IMR-90 (cell line): ENCODE measurements at regions not wholly inside any gene's neighbourhood (a gene's known extent, or its start where the extent isn't known, plus 50 kb on each side); places are given as distances from the start of the nearest gene placed in this dataset.
"Not testable (repeated sequence)": the region's sequence is repeated elsewhere in the genome, so short reads cannot be mapped to it uniquely, and the experiment has no call there.

ENCODE experiments used
- ATAC-seq: fragments of 200-7000 bp; cut with Tn5 transposase; 2 replicates; pipeline ENCODE4 v1.9.1; 2020; ENCODE audit warnings: low read depth, mild to moderate bottlenecking, moderate library complexity
- BruUV-seq: library from RNA; stranded (reverse); fragments of 400-500 nt; replicated peaks from 2 replicates; lab custom pipeline; 2021; lab: Mats Ljungman, UMichigan
- CTCF ChIA-PET: fragments of 300-600 bp; formaldehyde crosslinking; extraction: SDS; loops from one replicate; lab custom pipeline; 2021; ENCODE audit warnings: antibody characterized with exemption; lab: Yijun Ruan, JAX
- POLR2A ChIA-PET: fragments of 300-600 bp; sonication (Branson Sonifier 250); formaldehyde crosslinking; loops from one replicate; lab custom pipeline; 2022; ENCODE audit warnings: antibody characterized with exemption; ENCODE audit not compliant: unreplicated experiment; lab: Charles Lee
- DNase-seq: peaks from one replicate; pipeline ENCODE4 v3.0.0; 2013
- H2AFZ ChIP-seq: replicated peaks from 2 replicates; pipeline ENCODE3; 2013; ENCODE audit warnings: low read length, mild to moderate bottlenecking; ENCODE audit not compliant: poor library complexity
- H2AK5ac ChIP-seq: 2 replicates; pipeline ENCODE4 v1.6.1; 2013; ENCODE audit warnings: low read depth, low read length, inconsistent platforms
- H2AK9ac ChIP-seq: replicated peaks from 2 replicates; pipeline ENCODE3; 2013; ENCODE audit warnings: mild to moderate bottlenecking, low read depth, low read length, moderate library complexity; ENCODE audit not compliant: poor library complexity
- H2BK120ac ChIP-seq: 2 replicates; pipeline ENCODE4 v1.6.1; 2013; ENCODE audit warnings: low read depth, low read length, inconsistent platforms
- H2BK15ac ChIP-seq: 3 replicates; pipeline ENCODE4 v1.6.1; 2013; ENCODE audit warnings: low read depth, low read length, inconsistent platforms
- H2BK20ac ChIP-seq: 2 replicates; pipeline ENCODE4 v1.6.1; 2013; ENCODE audit warnings: low read depth, mild to moderate bottlenecking, inconsistent platforms, low read length, moderate library complexity
- H2BK5ac ChIP-seq: 2 replicates; pipeline ENCODE4 v1.6.1; 2013; ENCODE audit warnings: mild to moderate bottlenecking, low read depth, low read length, inconsistent platforms; ENCODE audit not compliant: poor library complexity, severe bottlenecking
- H3K14ac ChIP-seq: replicated peaks from 2 replicates; pipeline ENCODE4 v1.6.1; 2013; ENCODE audit warnings: low read depth, low read length, inconsistent platforms
- H3K18ac ChIP-seq: 2 replicates; pipeline ENCODE4 v1.6.1; 2013; ENCODE audit warnings: low read depth, low read length, control low read depth
- H3K23ac ChIP-seq: 2 replicates; pipeline ENCODE4 v1.6.1; 2013; ENCODE audit warnings: low read depth, low read length, inconsistent platforms
- H3K27ac ChIP-seq: 2 replicates; pipeline ENCODE4 v1.5.1; 2013; ENCODE audit warnings: mild to moderate bottlenecking, control low read depth, low read length; ENCODE audit not compliant: insufficient read depth
- H3K27me3 ChIP-seq: 2 replicates; pipeline ENCODE4 v1.6.1; 2013; ENCODE audit warnings: low read length; ENCODE audit not compliant: control insufficient read depth, insufficient read depth
- H3K36me3 ChIP-seq: 2 replicates; pipeline ENCODE4 v1.6.1; 2013; ENCODE audit warnings: low read length, mixed read lengths; ENCODE audit not compliant: control insufficient read depth, insufficient read depth
- H3K4ac ChIP-seq: 2 replicates; pipeline ENCODE4 v1.6.1; 2013; ENCODE audit warnings: low read depth, low read length, inconsistent platforms
- H3K4me1 ChIP-seq: 2 replicates; pipeline ENCODE4 v1.6.1; 2013; ENCODE audit warnings: low read length, mixed read lengths; ENCODE audit not compliant: control insufficient read depth, insufficient read depth
- H3K4me2 ChIP-seq: 2 replicates; pipeline ENCODE4 v1.6.1; 2013; ENCODE audit warnings: low read depth, mild to moderate bottlenecking, control low read depth, low read length, moderate library complexity
- H3K4me3 ChIP-seq: 2 replicates; pipeline ENCODE4 v1.5.1; 2013; ENCODE audit warnings: low read depth, mild to moderate bottlenecking, control low read depth, low read length, moderate library complexity; ENCODE audit not compliant: insufficient read depth
- H3K56ac ChIP-seq: 2 replicates; pipeline ENCODE4 v1.6.1; 2013; ENCODE audit warnings: low read length, inconsistent platforms; ENCODE audit not compliant: insufficient read depth; ENCODE audit errors: extremely low read depth
- H3K79me1 ChIP-seq, 2 experiments: 2 replicates each; pipeline ENCODE4 v1.6.1; 2013; ENCODE audit warnings: low read length in 2 of 2, inconsistent platforms in 1 of 2, low read depth in 1 of 2
- H3K9ac ChIP-seq: 2 replicates; pipeline ENCODE4 v1.6.1; 2013; ENCODE audit warnings: low read depth, low read length, control low read depth
- H3K9me1 ChIP-seq: 2 replicates; pipeline ENCODE4 v1.6.1; 2013; ENCODE audit warnings: low read length, inconsistent platforms; ENCODE audit not compliant: insufficient read depth
- H3K9me3 ChIP-seq: 2 replicates; pipeline ENCODE4 v1.6.1; 2013; ENCODE audit warnings: low read length; ENCODE audit not compliant: control insufficient read depth, insufficient read depth
- H4K20me1 ChIP-seq: 2 replicates; pipeline ENCODE4 v1.6.1; 2013; ENCODE audit warnings: low read length, inconsistent platforms; ENCODE audit not compliant: insufficient read depth
- H4K5ac ChIP-seq: 2 replicates; pipeline ENCODE4 v1.6.1; 2013; ENCODE audit warnings: mild to moderate bottlenecking, low read depth, low read length, control low read depth
- H4K8ac ChIP-seq, 2 experiments: 2 replicates each; pipeline ENCODE4 v1.6.1; 2013; ENCODE audit warnings: low read depth in 2 of 2, low read length in 2 of 2, control low read depth in 1 of 2, inconsistent platforms in 1 of 2
- H4K91ac ChIP-seq: 2 replicates; pipeline ENCODE4 v1.6.1; 2013; ENCODE audit warnings: low read depth, low read length, inconsistent platforms; ENCODE audit not compliant: insufficient read depth
- WGBS, 2 experiments: methylation state at CpG; one replicate each; pipeline versions ENCODE4 v1.1.5 to v1.1.7; 2013; ENCODE audit warnings: missing lambda C conversion rate in 2 of 2; ENCODE audit not compliant: insufficient read length in 1 of 2; ENCODE audit errors: extremely low coverage in 2 of 2; 5-methylcytosine and 5-hydroxymethylcytosine counted together
- dilution Hi-C: fragments of 300-500 bp; cut with HindIII; formaldehyde crosslinking; loops from one replicate; pipeline ENCODE4 v1.14.3; 2018; ENCODE audit warnings: low sequenced_read_pairs; ENCODE audit not compliant: unreplicated experiment
- in situ Hi-C: fragments of 300-500 bp; cut with MboI; formaldehyde crosslinking; loops from 3 replicates; pipeline ENCODE4 v1.14.3; 2019; ENCODE audit warnings: low sequenced_read_pairs, inconsistent platforms, mixed read lengths
- intact Hi-C: fragments of 100-400 bp; cut with micrococcal nuclease; formaldehyde crosslinking; loops from 2 replicates; pipeline ENCODE4 v1.10.0; 2022

DNA sequence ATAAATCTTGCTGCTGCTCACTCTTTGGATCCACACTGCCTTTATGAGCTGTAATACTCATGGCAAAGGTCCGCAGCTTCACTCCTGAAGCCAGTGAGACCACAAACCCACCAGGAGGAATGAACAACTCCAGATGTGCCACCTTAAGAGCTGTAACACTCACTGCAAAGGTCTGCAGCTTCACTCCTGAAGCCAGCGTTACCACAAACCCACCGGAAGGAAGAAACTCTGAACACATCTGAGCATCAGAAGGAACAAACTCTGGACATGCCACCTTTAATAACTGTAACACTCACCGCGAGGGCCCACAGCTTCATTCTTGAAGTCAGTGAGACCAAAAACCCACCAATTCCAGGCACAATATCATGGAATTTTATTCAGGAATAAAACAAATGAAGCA is 1635.9 kb upstream of the SLC39A10 start:
- H3K23ac ChIP-seq, CTCF ChIA-PET, H3K27me3 ChIP-seq, BruUV-seq, dilution Hi-C loops, H3K56ac ChIP-seq, H2BK5ac ChIP-seq, H2BK15ac ChIP-seq, H4K91ac ChIP-seq, H2AK9ac ChIP-seq, H3K18ac ChIP-seq, H3K9me3 ChIP-seq, H3K14ac ChIP-seq, ATAC-seq, H3K27ac ChIP-seq, intact Hi-C loops, H3K79me1 ChIP-seq, POLR2A ChIA-PET, H2AK5ac ChIP-seq, H2BK20ac ChIP-seq, H3K9ac ChIP-seq, H3K4me3 ChIP-seq, in situ Hi-C loops, H4K8ac ChIP-seq, DNase-seq, H4K20me1 ChIP-seq, H3K4me2 ChIP-seq, H2BK120ac ChIP-seq, H3K36me3 ChIP-seq, H3K9me1 ChIP-seq, H3K4ac ChIP-seq, H2AFZ ChIP-seq, H4K5ac ChIP-seq, H3K4me1 ChIP-seq: not testable (repeated sequence)
- no CpG with 5 or more reads among the region's 5 CpGs for WGBS, 2 experiments
